Left forelimb (tissue), 1 donor: ENCODE measurements at regions not wholly inside any gene's neighbourhood (a gene's known extent, or its start where the extent isn't known, plus 50 kb on each side); places are given as distances from the start of the nearest gene placed in this dataset.
"Not testable (repeated sequence)": the region's sequence is repeated elsewhere in the genome, so short reads cannot be mapped to it uniquely, and the experiment has no call there.

ENCODE experiments used
- DNase-seq: peaks from one replicate; pipeline ENCODE4 v3.0.0-alpha.2; 2018; ENCODE audit warnings: low spot score

DNA sequence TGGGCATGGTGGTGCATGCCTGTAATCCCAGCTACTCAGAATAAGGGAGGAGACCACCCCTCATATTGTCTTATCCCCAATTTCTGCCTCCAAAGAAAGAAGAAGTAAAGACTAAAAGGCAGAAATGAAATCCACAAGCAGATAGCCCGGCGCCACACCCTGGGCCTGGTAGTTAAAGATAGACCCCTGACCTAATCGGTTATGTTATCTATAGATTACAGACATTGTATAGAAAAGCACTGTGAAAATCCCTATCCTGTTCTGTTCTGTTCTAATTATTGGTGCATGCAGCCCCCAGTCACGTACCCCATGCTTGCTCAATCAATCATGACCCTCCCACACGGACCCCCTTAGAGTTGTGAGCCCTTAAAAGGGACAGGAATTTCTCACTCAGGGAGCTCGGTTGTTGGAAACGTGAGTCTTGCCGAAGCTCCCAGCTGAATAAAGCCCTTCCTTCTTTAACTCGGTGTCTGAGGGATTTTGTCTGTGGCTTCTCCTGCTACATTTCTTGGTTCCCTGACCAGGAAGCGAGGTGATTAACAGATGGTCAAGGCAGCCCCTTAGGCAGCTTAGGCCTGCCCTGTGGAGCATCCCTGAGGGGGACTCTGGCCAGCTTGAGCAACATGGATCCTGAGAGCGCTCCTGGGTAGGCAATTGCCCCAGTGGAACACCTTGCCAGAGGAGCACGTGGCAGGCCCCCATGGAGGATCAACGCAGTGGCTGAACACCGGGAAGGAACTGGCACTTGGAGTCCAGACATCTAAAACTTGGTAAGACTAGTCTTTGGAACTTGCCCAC is 188.7 kb upstream of the NDUFV2 start:
- not testable (repeated sequence) for DNase-seq

DNA sequence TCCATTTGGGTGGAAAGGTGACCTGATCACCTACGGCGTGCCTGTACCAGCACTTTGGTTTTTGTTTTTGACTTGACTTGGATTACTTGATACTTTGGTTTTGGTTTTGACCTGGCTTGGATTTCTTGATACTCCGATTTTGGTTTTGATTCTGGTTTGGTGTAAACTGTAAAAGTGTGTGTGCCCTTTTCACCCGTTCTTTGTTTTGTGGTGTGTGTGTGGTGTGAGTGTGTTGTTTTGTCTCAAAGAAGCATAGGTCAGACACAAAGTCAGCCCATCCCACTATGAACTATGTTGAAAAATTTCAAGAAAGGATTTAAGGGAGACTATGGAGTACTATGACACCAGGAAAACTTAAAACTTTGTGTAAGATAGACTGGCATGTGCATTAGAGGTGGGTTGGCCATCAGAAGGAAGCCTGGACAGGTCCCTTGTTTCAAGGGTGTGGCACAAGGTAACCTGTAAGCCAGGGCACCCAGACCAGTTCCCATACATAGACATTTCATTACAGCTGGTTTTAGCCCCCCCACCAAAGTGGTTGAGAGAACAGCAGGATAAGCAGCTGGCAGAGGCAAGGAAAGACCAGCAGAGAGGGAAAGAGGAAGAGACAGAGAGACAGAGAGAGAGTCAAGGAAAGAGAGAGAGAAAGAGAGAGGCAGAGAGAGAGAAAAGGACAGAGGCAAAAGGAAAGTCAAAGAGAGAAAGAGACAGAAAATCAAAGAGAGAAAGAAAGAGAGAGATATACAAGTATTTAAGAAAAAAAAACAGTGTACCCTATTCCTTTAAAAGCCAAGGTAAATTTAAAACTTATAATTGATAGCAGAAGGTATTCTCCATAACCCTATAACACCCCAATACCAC is 187.9 kb upstream of the NDUFV2 start:
- not testable (repeated sequence) for DNase-seq

DNA sequence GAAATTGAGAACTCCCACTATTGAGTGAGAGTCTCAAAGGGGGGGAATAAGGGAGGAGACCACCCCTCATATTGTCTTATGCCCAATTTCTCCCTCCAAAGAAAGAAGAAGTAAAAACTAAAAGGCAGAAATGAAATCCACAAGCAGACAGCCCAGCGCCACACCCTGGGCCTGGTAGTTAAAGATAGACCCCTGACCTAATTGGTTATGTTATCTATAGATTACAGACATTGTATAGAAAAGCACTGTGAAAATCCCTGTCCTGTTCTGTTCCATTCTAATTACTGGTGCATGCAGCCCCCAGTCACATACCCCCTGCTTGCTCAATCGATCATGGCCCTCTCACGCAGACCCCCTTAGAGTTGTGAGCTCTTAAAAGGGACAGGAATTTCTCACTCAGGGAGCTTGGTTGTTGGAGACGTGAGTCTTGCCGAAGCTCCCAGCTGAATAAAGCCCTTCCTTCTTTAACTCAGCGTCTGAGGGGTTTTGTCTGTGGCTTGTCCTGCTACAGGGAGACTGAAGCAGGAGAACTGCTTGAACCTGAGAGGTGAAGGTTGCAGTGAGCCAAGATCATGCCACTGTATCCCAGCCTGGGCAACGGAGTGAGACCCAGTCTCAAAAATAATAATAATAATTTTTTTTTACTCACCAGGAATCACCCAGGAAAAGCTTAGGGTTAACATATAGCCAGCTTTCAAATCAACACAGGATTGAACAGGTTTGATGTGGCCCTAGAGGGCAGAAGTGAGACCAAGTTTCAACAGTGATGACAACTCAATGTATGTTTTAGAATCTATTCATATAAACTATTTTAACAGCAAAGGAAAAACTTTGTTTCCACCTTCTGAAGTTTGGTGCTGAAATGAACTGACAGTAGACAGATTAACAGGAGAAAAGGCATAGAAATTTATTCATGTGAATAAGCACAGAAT is 181.4 kb upstream of the NDUFV2 start:
- DNase-seq, result not testable (repeated sequence)

GRCh38 chr18:8926464-8926863 is 176.0 kb upstream of the NDUFV2 start:
- no peak for DNase-seq

DNA sequence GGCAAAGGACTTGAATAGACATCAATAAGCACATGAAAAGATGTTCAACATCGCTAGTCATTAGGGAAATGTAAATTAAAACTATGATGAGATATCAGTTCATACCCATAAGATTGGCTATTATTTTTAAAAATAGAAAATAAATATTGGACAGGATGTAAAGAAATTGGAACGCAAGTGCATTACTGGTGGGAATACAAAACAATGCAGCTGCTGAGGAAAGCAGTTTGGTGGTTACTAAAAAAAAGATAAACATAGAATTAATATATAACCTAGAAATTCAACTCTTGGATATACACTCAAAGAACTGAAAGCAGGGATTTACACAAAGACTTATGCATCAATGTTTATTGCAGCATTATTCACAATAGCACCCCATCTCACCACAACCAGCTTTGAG is 174.5 kb upstream of the NDUFV2 start:
- DNase-seq, result no peak

GRCh38 chr18:8928847-8929780 is 173.4 kb upstream of the NDUFV2 start:
- no peak for DNase-seq

DNA sequence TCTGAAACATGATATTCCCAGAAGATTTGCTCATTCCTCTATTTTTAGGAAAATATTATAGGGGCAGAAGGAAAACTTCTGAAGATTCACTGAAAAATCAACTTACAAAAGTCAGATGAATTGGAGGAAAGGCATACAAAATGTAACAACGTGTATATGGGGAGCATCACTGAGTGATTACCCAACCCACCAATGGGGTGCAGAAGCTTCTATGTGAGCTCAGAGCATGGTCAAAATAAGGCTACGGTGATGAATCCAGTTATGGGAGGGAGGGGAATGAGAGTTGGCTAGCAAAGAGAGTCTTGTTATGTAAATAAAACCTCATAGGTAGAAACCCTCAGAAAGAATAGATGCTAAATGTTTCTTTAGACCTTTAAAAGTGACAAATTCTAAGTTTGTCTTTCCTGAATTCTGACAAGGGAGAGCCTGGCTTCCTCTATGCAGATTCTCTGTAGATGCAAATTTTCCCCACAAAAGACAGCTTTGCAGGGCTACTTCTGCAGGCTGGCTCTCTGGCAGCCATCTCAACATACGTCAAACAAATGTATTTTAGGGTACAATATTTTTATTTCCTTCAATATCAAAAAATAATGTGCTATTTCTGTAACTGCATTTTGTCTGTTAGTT is 171.4 kb upstream of the NDUFV2 start:
- no peak for DNase-seq

DNA sequence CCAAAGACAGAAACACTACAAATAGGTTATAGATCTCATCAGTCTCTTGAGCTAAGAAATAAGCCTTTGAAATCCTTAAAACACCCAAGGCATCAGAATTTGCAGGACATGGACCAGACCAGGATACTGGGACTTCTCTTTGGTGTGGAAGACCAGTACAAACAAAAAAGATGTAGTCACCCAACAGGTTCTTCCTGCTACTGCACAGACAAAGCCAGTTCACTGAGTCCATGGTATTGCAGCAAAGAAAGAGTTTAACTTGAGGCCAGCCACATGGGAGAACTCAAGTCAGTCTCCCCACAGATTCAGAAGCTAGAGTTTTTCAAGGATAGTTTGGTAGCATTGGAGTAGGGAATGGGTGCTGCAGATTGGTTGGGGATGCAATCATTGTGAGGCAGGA is 169.6 kb upstream of the NDUFV2 start:
- no peak for DNase-seq

DNA sequence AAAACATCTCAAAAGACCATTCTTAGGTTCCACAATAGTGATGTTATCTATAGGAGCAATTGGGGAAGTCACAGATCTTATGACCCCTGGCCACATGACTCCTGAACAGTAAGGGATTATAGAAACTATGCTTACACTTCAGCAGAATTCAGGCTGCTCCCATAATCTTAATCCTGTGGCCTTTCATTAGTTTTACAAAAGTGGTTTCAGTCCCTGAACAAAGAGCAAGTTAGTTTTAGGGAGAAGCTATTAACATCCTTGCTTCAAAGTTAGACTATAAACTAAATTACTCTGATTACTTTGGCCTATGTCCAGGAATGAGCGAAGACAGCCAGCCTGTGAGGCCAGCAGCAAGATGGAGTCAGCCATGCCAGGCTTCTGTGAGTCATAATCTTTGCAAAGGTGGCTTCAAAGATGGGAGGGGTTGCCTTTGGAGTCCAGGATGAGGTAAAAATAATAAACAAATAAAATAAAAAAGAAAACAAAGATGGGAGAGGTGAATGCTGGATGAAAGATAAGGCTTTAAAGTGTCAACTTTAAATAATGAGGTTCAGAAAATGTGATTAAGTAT is 168.7 kb upstream of the NDUFV2 start:
- DNase-seq, result no peak

DNA sequence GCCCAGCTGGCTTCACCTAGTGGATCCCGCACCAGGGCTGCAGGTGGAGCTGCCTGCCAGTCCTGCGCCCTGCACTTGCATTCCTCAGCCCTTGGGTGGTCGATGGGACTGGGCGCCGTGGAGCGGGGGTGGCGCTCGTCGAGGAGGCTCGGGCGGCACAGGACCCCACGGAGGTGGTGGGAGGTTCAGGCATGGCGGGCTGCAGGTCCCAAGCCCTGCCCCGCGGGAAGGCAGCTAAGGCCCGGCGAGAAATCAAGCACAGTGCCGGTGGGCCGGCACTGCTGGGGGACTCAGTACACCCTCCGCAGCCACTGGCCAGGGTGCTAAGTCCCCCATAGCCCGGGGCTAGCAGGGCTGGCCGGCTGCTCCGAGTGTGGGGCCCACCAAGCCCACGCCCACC is 167.2 kb upstream of the NDUFV2 start:
- not testable (repeated sequence) for DNase-seq

DNA sequence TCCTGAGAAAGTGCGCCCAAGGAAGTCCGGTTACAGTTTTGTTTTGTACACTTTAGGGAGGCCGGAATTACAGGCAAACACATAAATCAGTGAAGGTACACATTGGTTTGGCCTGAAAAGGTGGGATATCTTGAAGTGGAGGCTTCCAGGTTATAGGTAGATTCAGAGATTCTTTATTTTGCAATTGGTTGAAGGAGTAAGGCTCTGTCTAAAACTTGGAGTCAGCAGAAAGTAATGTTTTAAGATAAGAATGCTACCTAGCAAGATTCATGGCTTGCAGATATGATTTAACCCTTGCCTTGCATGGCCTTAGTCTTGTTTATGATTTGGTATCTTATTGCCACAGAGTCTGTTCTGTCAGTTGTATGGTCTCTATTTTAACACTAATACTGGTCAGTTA is 165.9 kb upstream of the NDUFV2 start:
- no peak for DNase-seq

DNA sequence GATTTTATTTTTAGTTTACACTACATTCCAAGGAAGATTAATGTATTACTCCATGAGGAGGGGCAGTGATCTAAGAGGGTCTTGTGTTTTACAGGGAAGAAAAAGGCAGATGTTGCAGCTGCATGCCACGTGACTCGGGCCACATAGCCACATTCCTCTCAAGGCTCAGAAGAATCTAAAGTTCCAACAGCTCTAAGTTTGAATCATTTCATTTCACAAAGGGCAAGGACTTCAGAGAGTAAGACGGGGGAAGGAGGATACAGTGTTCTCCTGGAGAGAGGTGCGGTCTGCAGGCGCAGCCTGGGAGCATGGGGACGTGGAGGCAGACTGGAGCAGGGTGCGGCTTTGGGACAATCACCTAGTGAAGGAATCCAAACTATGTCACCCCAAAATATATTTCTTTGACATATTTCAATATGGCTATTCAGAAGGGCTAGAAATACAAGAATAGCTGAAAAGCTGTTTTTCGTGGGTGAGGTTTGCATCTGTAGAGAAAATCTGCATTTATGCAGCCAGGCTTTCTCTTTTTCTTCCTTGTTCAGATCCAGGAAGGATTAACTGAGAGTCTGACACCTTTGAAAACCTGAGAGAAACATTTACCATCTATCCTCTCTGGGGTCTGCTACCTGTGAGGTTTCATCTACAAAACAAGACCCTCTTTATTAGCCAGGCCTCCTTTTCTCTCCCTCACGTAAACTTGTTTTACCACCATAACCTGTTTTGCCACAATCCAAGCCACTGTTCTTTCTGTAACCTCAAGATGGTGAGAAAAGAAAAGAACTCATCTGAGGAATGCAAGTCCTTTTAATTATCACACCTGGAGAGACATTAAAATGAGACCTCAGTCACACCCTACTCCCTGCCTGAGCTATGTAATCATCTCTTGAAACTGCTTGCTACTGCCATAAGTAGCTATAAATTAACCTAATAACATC is 165.1 kb upstream of the NDUFV2 start:
- no peak for DNase-seq

- DNase-seq, result no peak
Observed at GRCh38 chr18:8938817-8939216, 163.7 kb upstream of the NDUFV2 start.

GRCh38 chr18:8942021-8942908 is 160.2 kb upstream of the NDUFV2 start:
- DNase-seq, result no peak

GRCh38 chr18:8942909-8943545 is 159.5 kb upstream of the NDUFV2 start:
- DNase-seq, result no peak

DNA sequence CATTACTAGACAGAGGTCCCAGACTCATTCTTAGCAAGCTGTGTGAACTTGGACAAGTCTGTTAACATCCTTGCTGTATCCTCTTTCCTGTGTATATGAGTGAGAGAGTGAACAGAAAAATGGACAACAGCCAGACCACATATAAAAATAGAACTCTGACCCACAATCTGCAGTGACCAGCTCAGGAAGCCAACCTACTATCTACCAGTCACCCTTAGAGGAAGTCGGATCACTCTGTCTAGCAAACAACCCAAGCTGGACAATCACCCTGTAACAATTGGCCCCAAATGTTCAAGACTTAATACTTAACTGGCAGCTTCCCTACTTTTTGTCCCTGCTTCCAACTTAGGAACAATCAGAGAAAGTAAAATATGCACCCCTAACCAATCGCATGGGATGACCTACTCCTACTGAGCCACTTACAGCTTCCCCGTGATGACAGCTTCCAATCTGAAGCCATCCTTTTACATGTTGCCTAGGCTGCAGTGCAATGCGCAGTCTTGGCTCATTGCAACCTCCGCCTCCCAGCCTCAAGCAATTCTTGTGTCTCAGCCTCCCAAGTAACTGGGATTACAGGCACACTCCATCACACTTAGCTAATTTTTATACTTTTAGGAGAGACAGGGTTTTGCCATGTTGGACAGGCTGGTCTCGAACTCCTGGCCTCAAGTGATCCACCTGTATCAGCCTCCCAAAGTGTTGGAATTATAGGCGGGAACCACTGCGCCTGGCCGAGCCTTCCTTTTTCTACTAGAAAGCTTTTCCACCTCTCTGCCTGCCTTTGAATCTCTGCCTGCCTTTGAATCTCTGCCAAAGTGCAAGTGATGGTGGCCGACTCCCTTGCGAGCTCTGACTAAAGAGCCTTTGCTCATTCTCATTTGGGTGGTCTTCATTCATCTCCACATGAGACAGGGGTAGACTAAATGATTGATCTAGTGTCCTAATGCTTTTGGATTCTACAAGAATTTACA is 158.3 kb upstream of the NDUFV2 start:
- no peak for DNase-seq
